ENCODE measurements at regions not wholly inside any gene's neighbourhood (a gene's known extent, or its start where the extent isn't known, plus 50 kb on each side); places are given as distances from the start of the nearest gene placed in this dataset.

DNA sequence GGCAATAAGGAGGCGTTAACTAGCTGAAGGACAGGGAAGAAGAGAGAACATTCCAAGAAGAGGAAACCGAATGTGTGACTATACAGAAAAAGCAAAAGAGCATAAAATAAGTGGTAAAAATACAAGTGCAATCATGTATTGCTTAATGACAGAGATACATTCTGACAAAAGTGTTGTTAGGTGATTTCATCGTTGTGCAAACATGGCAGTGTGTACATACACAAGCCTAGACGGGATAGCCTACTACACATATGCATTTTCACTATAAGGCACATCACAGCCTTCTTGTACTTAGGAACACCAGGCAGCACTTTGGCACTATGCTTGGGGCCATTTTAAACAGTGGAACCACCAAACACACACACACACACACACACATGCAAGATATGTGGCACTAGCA, 299.3 kb downstream of the BCAT1 start:
- H2AFZ ChIP-seq: no peak overlapping the region
- H3F3A ChIP-seq (ENCODE audit: insufficient read depth): no peaks in the 10 kb centered on the region
- H3K27me3 ChIP-seq (replicated peaks; ENCODE audit: insufficient read depth): no peaks in the 10 kb centered on the region
- H3K4me3 ChIP-seq: no peak overlapping the region
- no peaks in the 10 kb centered on the region for H3K36me3 ChIP-seq (ENCODE audit: low read depth)
- H3K4me1 ChIP-seq (ENCODE audit: insufficient read depth): no peaks in the 10 kb centered on the region
- H3K79me2 ChIP-seq (ENCODE audit: insufficient read depth): no peaks in the 10 kb centered on the region
- in situ Hi-C loops (cut with MboI): no loop called here
- H3K4me2 ChIP-seq (ENCODE audit: unreplicated experiment): no peak overlapping the region
- DNase-seq: no peak
- no peaks in the 10 kb centered on the region for H4K20me1 ChIP-seq (ENCODE audit: insufficient read depth)
- WGBS, 2 experiments (ENCODE audit: low coverage in 1 of 2, low lambda C conversion rate in 2 of 2, missing lambda C conversion rate in 2 of 2): 12 to 24% methylated on average over 4 of the region's 4 CpGs
- H3K9me2 ChIP-seq (ENCODE audit: insufficient read depth): no peaks in the 10 kb centered on the region
- H3K9me3 ChIP-seq (ENCODE audit: low read depth): no peaks in the 10 kb centered on the region
- no peak overlapping the region for H3K27ac ChIP-seq
- H3K9ac ChIP-seq: no peak overlapping the region
- TF ChIP-seq EZH2 (IDR thresholded peaks at IDR 0.05; ENCODE audit: insufficient read depth, poor library complexity, severe bottlenecking) (no peak), EZH2phosphoT487 (IDR thresholded peaks at IDR 0.05; ENCODE audit: insufficient read depth, low read depth) (no peak)

DNA sequence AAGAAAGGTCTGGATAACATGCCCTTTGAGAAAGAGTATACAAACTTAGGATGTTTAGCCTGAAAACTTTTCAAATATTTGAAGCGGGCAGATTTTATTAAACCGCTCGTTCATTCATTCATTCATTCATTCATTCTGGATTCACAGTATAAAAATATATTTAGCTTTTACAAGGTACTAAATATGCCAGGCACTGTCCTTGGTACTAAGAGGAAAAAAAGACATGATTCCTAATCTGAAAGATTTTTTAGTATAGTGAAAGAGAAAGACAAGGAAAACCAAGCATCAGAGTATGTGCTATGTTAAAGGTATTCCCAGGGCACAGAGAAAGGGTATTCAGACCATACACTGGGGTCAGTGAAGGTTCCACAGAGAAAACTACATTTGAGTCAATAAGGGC, 299.7 kb downstream of the BCAT1 start:
- no peaks in the 10 kb centered on the region for H3F3A ChIP-seq (ENCODE audit: insufficient read depth)
- no peak overlapping the region for H3K4me3 ChIP-seq
- DNase-seq: no peak
- H3K9me3 ChIP-seq (ENCODE audit: low read depth): no peaks in the 10 kb centered on the region
- H2AFZ ChIP-seq: no peak overlapping the region
- H3K27me3 ChIP-seq (replicated peaks; ENCODE audit: insufficient read depth): no peaks in the 10 kb centered on the region
- no peak overlapping the region for H3K27ac ChIP-seq
- H3K4me1 ChIP-seq (ENCODE audit: insufficient read depth): no peaks in the 10 kb centered on the region
- H3K9ac ChIP-seq: no peak overlapping the region
- no peaks in the 10 kb centered on the region for H3K36me3 ChIP-seq (ENCODE audit: low read depth)
- H3K9me2 ChIP-seq (ENCODE audit: insufficient read depth): no peaks in the 10 kb centered on the region
- H4K20me1 ChIP-seq (ENCODE audit: insufficient read depth): no peaks in the 10 kb centered on the region
- no peak overlapping the region for H3K4me2 ChIP-seq (ENCODE audit: unreplicated experiment)
- TF ChIP-seq EZH2 (IDR thresholded peaks at IDR 0.05; ENCODE audit: insufficient read depth, poor library complexity, severe bottlenecking) (no peak), EZH2phosphoT487 (IDR thresholded peaks at IDR 0.05; ENCODE audit: insufficient read depth, low read depth) (no peak)
- in situ Hi-C loops (cut with MboI): no loop called here
- no peaks in the 10 kb centered on the region for H3K79me2 ChIP-seq (ENCODE audit: insufficient read depth)
- 23 to 26% methylated on average over 3 of the region's 3 CpGs for WGBS, 2 experiments (ENCODE audit: low coverage in 1 of 2, low lambda C conversion rate in 2 of 2, missing lambda C conversion rate in 2 of 2)

DNA sequence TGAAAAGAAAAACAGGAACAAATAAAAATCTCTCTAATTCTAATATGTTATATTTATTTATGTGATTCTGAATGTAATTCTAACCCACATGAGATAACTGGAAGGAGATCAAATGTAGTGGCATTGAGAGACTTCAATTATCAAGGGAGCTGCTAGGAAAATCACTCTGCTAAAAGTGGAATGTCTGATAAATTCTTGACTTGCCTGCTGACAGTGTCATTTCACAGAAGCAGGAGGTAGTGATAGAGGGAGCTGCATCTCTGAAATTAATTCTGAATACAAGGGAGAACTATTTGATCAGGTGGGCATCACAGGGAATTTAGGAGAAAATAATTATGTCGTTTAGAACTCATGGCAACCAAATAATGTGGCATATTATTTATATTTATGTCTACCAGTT, 303.6 kb downstream of the BCAT1 start:
- no peak overlapping the region for H2AFZ ChIP-seq
- no peaks in the 10 kb centered on the region for H3K36me3 ChIP-seq (ENCODE audit: low read depth)
- in situ Hi-C loops (cut with MboI): no loop called here

DNA sequence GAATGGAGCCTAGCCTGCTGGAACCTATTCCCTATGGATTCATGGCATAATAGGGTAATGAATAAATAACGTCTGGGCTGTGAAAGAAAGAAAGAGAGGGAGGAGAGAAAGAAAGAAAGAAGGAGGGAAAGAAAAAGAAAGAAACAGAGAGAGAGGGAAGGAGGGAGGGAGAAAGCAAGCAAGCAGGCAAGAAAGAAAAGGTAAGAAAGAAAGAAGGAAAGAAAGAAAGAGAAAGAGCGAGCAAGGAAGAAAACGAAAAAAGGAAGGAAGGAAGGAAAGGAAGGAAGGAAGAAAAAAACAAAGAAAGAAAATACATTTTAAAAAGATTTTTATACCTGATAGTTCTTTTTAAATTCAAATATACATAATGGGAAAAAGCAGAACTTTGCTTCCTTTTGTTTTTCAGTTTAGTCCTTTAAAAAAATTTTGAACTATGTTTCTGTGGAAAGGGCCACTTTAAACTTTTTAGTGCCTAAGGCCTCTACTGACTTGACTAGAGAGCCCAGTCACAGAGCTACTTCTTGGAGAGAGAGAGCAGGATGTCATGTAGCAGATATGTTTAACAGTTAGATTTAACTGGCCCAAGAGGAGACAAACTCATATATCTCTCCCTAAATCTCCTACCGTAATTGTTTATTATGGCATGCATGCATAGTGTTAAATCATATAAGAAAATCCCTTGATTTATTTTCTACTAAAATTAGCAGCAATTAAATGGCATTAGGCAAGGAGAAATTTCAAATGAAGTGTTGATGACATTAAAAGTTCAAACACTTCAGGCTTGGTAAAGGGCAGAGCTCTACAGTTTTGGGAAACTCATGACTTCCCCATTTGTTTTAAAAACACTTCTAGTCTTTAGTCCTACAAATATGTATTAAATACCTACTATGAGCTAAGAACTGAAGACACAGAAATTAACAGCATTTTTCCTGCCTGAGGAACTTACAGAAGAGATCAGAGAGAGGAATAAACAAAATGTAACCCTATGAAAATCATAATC, 305.5 kb downstream of the BCAT1 start:
- no peak overlapping the region for H3K27ac ChIP-seq
- in situ Hi-C loops (cut with MboI): no loop called here
- no peak for TF ChIP-seq EZH2 (IDR thresholded peaks at IDR 0.05; ENCODE audit: insufficient read depth, poor library complexity, severe bottlenecking)
- TF ChIP-seq EZH2phosphoT487 (IDR thresholded peaks at IDR 0.05; ENCODE audit: insufficient read depth, low read depth): no peak
- no peaks in the 10 kb centered on the region for H3K9me3 ChIP-seq (ENCODE audit: low read depth)
- WGBS, 2 experiments (ENCODE audit: low coverage in 1 of 2, low lambda C conversion rate in 2 of 2, missing lambda C conversion rate in 2 of 2): 2 to 11% methylated on average over 2 to 4 of the region's 4 CpGs
- no peaks in the 10 kb centered on the region for H3K4me1 ChIP-seq (ENCODE audit: insufficient read depth)
- H2AFZ ChIP-seq: no peak overlapping the region
- H3K27me3 ChIP-seq (replicated peaks; ENCODE audit: insufficient read depth): no peaks in the 10 kb centered on the region
- no peak overlapping the region for H3K4me2 ChIP-seq (ENCODE audit: unreplicated experiment)
- no peaks in the 10 kb centered on the region for H3K9me2 ChIP-seq (ENCODE audit: insufficient read depth)
- H4K20me1 ChIP-seq (ENCODE audit: insufficient read depth): no peaks in the 10 kb centered on the region
- H3K4me3 ChIP-seq: no peak overlapping the region
- no peaks in the 10 kb centered on the region for H3K36me3 ChIP-seq (ENCODE audit: low read depth)
- no peaks in the 10 kb centered on the region for H3F3A ChIP-seq (ENCODE audit: insufficient read depth)
- H3K79me2 ChIP-seq (ENCODE audit: insufficient read depth): no peaks in the 10 kb centered on the region
- DNase-seq: no peak
- no peak overlapping the region for H3K9ac ChIP-seq

More for the DNA sequence above, 303.6 kb downstream of the BCAT1 start:
- no peaks in the 10 kb centered on the region for H3K9me2 ChIP-seq (ENCODE audit: insufficient read depth)
- H3K9me3 ChIP-seq (ENCODE audit: low read depth): no peaks in the 10 kb centered on the region
- H3K9ac ChIP-seq: no peak overlapping the region
- DNase-seq: no peak
- H3F3A ChIP-seq (ENCODE audit: insufficient read depth): no peaks in the 10 kb centered on the region
- no peak overlapping the region for H3K27ac ChIP-seq
- H3K79me2 ChIP-seq (ENCODE audit: insufficient read depth): no peaks in the 10 kb centered on the region
- TF ChIP-seq EZH2 (IDR thresholded peaks at IDR 0.05; ENCODE audit: insufficient read depth, poor library complexity, severe bottlenecking) (no peak), EZH2phosphoT487 (IDR thresholded peaks at IDR 0.05; ENCODE audit: insufficient read depth, low read depth) (no peak)
- no peaks in the 10 kb centered on the region for H3K4me1 ChIP-seq (ENCODE audit: insufficient read depth)
- H3K4me2 ChIP-seq (ENCODE audit: unreplicated experiment): no peak overlapping the region
- no peaks in the 10 kb centered on the region for H3K27me3 ChIP-seq (replicated peaks; ENCODE audit: insufficient read depth)
- WGBS, 2 experiments (ENCODE audit: low coverage in 1 of 2, low lambda C conversion rate in 2 of 2, missing lambda C conversion rate in 2 of 2): 40 to 43% methylated on average over 1 of the region's 1 CpG
- no peak overlapping the region for H3K4me3 ChIP-seq
- no peaks in the 10 kb centered on the region for H4K20me1 ChIP-seq (ENCODE audit: insufficient read depth)
